Kidney epithelial cell (primary cell): ENCODE measurements at regions not wholly inside any gene's neighbourhood (a gene's known extent, or its start where the extent isn't known, plus 50 kb on each side); places are given as distances from the start of the nearest gene placed in this dataset.

Source experiments
- DNase-seq: peaks from one replicate; pipeline ENCODE4 v3.0.0-alpha.2; 2010; ENCODE audit warnings: low read depth
- H3K27me3 ChIP-seq: 2 replicates; pipeline ENCODE4 v1.6.0; 2011; ENCODE audit warnings: low read length; ENCODE audit not compliant: control insufficient read depth, insufficient read depth
- H3K36me3 ChIP-seq: 2 replicates; pipeline ENCODE4 v1.5.1; 2011; ENCODE audit warnings: low read length; ENCODE audit not compliant: control insufficient read depth, insufficient read depth
- H3K4me3 ChIP-seq: 2 replicates; pipeline ENCODE4 v1.5.1; 2011; ENCODE audit warnings: low read depth, mild to moderate bottlenecking, control low read depth, low read length
- CTCF ChIP-seq: IDR thresholded peaks from 2 replicates; pipeline ENCODE4 v1.5.1; 2011; ENCODE audit warnings: mild to moderate bottlenecking, moderate library complexity, low read length, control low read depth, inconsistent platforms; ENCODE audit not compliant: insufficient read depth, poor library complexity, severe bottlenecking

GRCh38 chr12:72139411-72139810 lies 132.8 kb upstream of the TRHDE start:
- DNase-seq: no peak

GRCh38 chr12:72141381-72141780 lies 130.8 kb upstream of the TRHDE start:
- DNase-seq: no peak
- Histone ChIP-seq H3K36me3 (no peaks in the 10 kb centered on the region), H3K27me3 (no peaks in the 10 kb centered on the region), H3K4me3 (no peak overlapping the region)
- TF ChIP-seq CTCF: peak; percentile 7

More at GRCh38 chr12:72139411-72139810, 132.8 kb upstream of the TRHDE start:
- Histone ChIP-seq H3K27me3 (no peaks in the 10 kb centered on the region), H3K36me3 (no peaks in the 10 kb centered on the region), H3K4me3 (no peak overlapping the region)
- TF ChIP-seq CTCF: no peak

- Histone ChIP-seq H3K36me3 (no peaks in the 10 kb centered on the region), H3K4me3 (no peak overlapping the region), H3K27me3 (no peaks in the 10 kb centered on the region)
- no peak for DNase-seq
- no peak for TF ChIP-seq CTCF
Observed at GRCh38 chr12:72144553-72144952, 127.6 kb upstream of the TRHDE start.

GRCh38 chr12:72146495-72146894 lies 125.7 kb upstream of the TRHDE start:
- Histone ChIP-seq H3K27me3 (no peaks in the 10 kb centered on the region), H3K36me3 (no peaks in the 10 kb centered on the region), H3K4me3 (no peak overlapping the region)
- no peak for DNase-seq
- TF ChIP-seq CTCF: no peak

GRCh38 chr12:72148709-72149108 lies 123.5 kb upstream of the TRHDE start:
- no peak overlapping the region for H3K4me3 ChIP-seq
- TF ChIP-seq CTCF: no peak
- H3K27me3 ChIP-seq: no peaks in the 10 kb centered on the region
- no peaks in the 10 kb centered on the region for H3K36me3 ChIP-seq
- DNase-seq: no peak

GRCh38 chr12:72162875-72163274 lies 109.3 kb upstream of the TRHDE start:
- Histone ChIP-seq H3K4me3 (no peak overlapping the region), H3K27me3 (no peaks in the 10 kb centered on the region), H3K36me3 (no peaks in the 10 kb centered on the region)
- no peak for DNase-seq
- no peak for TF ChIP-seq CTCF
